PFSK-1 (cell line): ENCODE measurements at regions not wholly inside any gene's neighbourhood (a gene's known extent, or its start where the extent isn't known, plus 50 kb on each side); places are given as distances from the start of the nearest gene placed in this dataset.

Experiments
- FOXP2 ChIP-seq: optimal IDR thresholded peaks from 2 replicates; pipeline ENCODE3; 2011; ENCODE audit warnings: borderline replicate concordance, control low read depth, inconsistent platforms; ENCODE audit not compliant: insufficient read depth; ENCODE audit errors: extremely low read length, extremely low read depth
- POLR2AphosphoS5 ChIP-seq: IDR thresholded peaks from 2 replicates; pipeline ENCODE4 v1.6.1; 2012; ENCODE audit warnings: low read depth, mild to moderate bottlenecking, control low read depth, low read length, moderate library complexity
- SIN3A ChIP-seq: IDR thresholded peaks from 2 replicates; pipeline ENCODE4 v1.6.1; 2012; ENCODE audit warnings: mild to moderate bottlenecking, low read length, moderate library complexity, borderline replicate concordance; ENCODE audit not compliant: insufficient read depth
- TAF1 ChIP-seq: IDR thresholded peaks from 2 replicates; pipeline ENCODE4 v1.6.1; 2012; ENCODE audit warnings: low read length, control low read depth, borderline replicate concordance; ENCODE audit not compliant: insufficient read depth

DNA sequence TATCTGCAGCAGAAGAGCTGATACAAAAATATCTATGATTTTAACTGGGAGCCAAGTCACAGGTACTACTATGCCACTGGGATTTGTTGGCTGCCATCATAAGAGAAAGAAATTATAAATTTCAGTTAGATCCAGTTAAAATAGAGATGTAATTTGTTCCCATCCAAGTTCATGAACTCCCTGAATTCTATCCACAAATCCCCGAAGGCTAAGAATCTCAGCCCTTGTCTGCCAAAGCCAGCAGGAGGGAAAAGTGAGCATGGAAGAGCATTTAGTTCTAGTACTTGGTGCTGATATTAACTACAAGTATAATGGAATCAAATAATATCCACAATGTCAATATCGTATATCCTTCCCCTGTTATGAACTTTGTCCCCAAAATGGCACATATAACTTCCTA lies 801.1 kb upstream of the CXADR start:
- TF ChIP-seq SIN3A (no peak), TAF1 (no peak), POLR2AphosphoS5 (no peak), FOXP2 (no peak)
